A673 (cell line): ENCODE measurements at regions not wholly inside any gene's neighbourhood (a gene's known extent, or its start where the extent isn't known, plus 50 kb on each side); places are given as distances from the start of the nearest gene placed in this dataset.

Source experiments
- BruUV-seq: library from RNA; stranded (reverse); fragments of 400-500 nt; replicated peaks from 2 replicates; lab custom pipeline; 2021; lab: Mats Ljungman, UMichigan
- CTCF ChIA-PET: fragments of 300-600 bp; sonication (Branson Sonifier 250); formaldehyde crosslinking; loops from one replicate; lab custom pipeline; 2022; ENCODE audit warnings: antibody characterized with exemption; lab: Charles Lee
- POLR2A ChIA-PET: fragments of 300-600 bp; sonication (Branson Sonifier 250); formaldehyde crosslinking; loops from one replicate; lab custom pipeline; 2022; ENCODE audit warnings: antibody characterized with exemption; ENCODE audit not compliant: low non-redundant PET; lab: Charles Lee
- DNase-seq: peaks from one replicate; pipeline ENCODE4 v3.0.0-alpha.2; 2015; ENCODE audit warnings: low spot score
- H3K27ac ChIP-seq: fragments of 200-600 bp; sonication (generic); 2 replicates; pipeline ENCODE4 v1.5.1; 2016; ENCODE audit warnings: mixed run types, low read depth, mild to moderate bottlenecking, mixed read lengths, antibody characterized with exemption, low read length; ENCODE audit not compliant: poor library complexity, severe bottlenecking
- H3K27me3 ChIP-seq: fragments of 200-600 bp; sonication (generic); replicated peaks from 2 replicates; pipeline ENCODE4 v1.6.1; 2017; ENCODE audit warnings: mixed run types, low read depth, mild to moderate bottlenecking, mixed read lengths, antibody characterized with exemption, low read length; ENCODE audit not compliant: insufficient read depth, poor library complexity
- H3K36me3 ChIP-seq: fragments of 200-600 bp; sonication (generic); 2 replicates; pipeline ENCODE4 v1.6.1; 2016; ENCODE audit warnings: mixed run types, mild to moderate bottlenecking, mixed read lengths, antibody characterized with exemption, low read length; ENCODE audit not compliant: insufficient read depth, poor library complexity, severe bottlenecking
- H3K4me1 ChIP-seq: fragments of 200-600 bp; sonication (generic); 2 replicates; pipeline ENCODE4 v1.6.1; 2017; ENCODE audit warnings: mixed run types, mild to moderate bottlenecking, mixed read lengths, antibody characterized with exemption, low read length; ENCODE audit not compliant: insufficient read depth, poor library complexity, severe bottlenecking
- H3K4me3 ChIP-seq: fragments of 200-600 bp; sonication (generic); 2 replicates; pipeline ENCODE4 v1.5.1; 2016; ENCODE audit warnings: low read depth, mixed run types, mild to moderate bottlenecking, mixed read lengths, low read length; ENCODE audit not compliant: poor library complexity, severe bottlenecking
- H3K9me3 ChIP-seq: fragments of 200-600 bp; sonication (generic); 2 replicates; pipeline ENCODE4 v1.6.1; 2016; ENCODE audit warnings: mixed run types, low read depth, mild to moderate bottlenecking, mixed read lengths, antibody characterized with exemption, low read length; ENCODE audit not compliant: poor library complexity, severe bottlenecking
- CTCF ChIP-seq: fragments of 300-800, 200-600 bp; sonication (generic); conservative IDR thresholded peaks from 2 replicates; pipeline ENCODE4 v1.5.1; 2017; ENCODE audit warnings: low read depth, mild to moderate bottlenecking, antibody characterized with exemption, low read length, moderate library complexity, mixed read lengths
- EZH2 ChIP-seq: fragments of 200-600 bp; sonication (generic); IDR thresholded peaks from 2 replicates; pipeline ENCODE4 v1.6.1; 2017; ENCODE audit warnings: borderline replicate concordance, low read depth, mild to moderate bottlenecking, mixed read lengths, antibody characterized with exemption, low read length; ENCODE audit not compliant: poor library complexity, severe bottlenecking
- intact Hi-C: fragments of 100-400 bp; cut with micrococcal nuclease; formaldehyde crosslinking; loops from one replicate; pipeline ENCODE4 v1.10.0; 2022; ENCODE audit not compliant: unreplicated experiment

DNA sequence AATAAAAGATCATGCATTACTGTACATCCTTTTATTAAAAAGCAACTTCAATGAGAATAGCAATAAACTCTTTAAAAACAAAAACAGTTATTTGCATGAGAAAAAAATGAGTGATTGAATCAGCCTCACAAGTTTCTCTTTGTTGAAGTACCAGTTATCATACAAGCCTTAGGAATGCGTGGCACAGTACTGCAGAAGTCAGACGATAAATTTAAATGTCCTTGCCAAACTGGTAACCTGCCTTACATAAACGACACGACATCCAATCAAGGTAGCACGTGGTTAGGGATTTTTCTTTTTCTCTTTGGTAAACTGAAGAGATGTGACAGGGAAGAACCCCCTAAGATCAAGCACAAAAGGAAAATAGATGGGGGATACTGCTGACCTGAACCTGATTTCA, 251.0 kb downstream of the KLF12 start:
- H3K27me3 ChIP-seq = no peaks in the 10 kb centered on the region
- no peak overlapping the region for H3K27ac ChIP-seq
- intact Hi-C loops = no loop called here
- TF ChIP-seq EZH2 (no peak), CTCF (no peak)
- ChIA-PET POLR2A (no interaction called here), CTCF (no interaction called here)
- H3K9me3 ChIP-seq = no peaks in the 10 kb centered on the region
- DNase-seq = no peak
- no peaks in the 10 kb centered on the region for H3K36me3 ChIP-seq
- no peaks in the 10 kb centered on the region for H3K4me1 ChIP-seq
- no peak overlapping the region for H3K4me3 ChIP-seq
- BruUV-seq = no TSS peak

DNA sequence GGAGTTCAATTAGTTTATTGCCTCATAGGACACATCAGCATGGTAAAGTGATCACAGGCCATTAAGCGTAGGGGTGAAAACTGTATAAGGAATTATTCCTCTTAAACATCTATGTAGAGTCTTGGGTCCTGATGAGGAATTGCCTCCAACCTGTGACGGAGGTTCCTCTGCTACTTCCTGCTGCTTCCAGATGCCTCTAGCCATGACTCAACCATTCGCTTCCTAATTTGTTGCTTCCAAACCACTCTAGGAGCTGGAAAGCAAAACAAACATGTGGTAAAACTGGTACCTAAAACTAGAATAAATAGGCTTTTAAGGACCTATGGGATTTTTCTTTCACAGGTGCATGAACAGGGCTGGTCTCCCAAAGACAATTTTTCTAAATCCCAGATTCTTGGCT, 253.8 kb downstream of the KLF12 start:
- Histone ChIP-seq H3K27me3 (no peaks in the 10 kb centered on the region), H3K27ac (no peak overlapping the region), H3K36me3 (no peaks in the 10 kb centered on the region), H3K4me1 (no peaks in the 10 kb centered on the region), H3K4me3 (no peak overlapping the region), H3K9me3 (peaks cover 9% of the 10 kb centered on the region)
- ChIA-PET POLR2A (no interaction called here), CTCF (no interaction called here)
- DNase-seq = no peak
- TF ChIP-seq CTCF (no peak), EZH2 (no peak)
- intact Hi-C loops = no loop called here
- no TSS peak for BruUV-seq

- no peaks in the 10 kb centered on the region for H3K4me1 ChIP-seq
- no peak for DNase-seq
- H3K36me3 ChIP-seq = no peaks in the 10 kb centered on the region
- no peaks in the 10 kb centered on the region for H3K27me3 ChIP-seq
- TF ChIP-seq CTCF = no peak
- no peak for TF ChIP-seq EZH2
- BruUV-seq = no TSS peak
- H3K27ac ChIP-seq = no peak overlapping the region
- ChIA-PET POLR2A (no interaction called here), CTCF (no interaction called here)
- intact Hi-C loops = no loop called here
- peaks cover 9% of the 10 kb centered on the region for H3K9me3 ChIP-seq
- no peak overlapping the region for H3K4me3 ChIP-seq
Observed at GRCh38 chr13:73879346-73880015, 254.7 kb downstream of the KLF12 start.
